Anterior cingulate cortex (tissue), 58 donors: ENCODE measurements at regions not wholly inside any gene's neighbourhood (a gene's known extent, or its start where the extent isn't known, plus 50 kb on each side); places are given as distances from the start of the nearest gene placed in this dataset.
"Not testable (repeated sequence)": the region's sequence is repeated elsewhere in the genome, so short reads cannot be mapped to it uniquely, and the experiment has no call there.

ENCODE experiments used
- DNase-seq, 58 donors: peaks; one replicate each; lab custom pipeline; 2025; lab: John Stamatoyannopoulos, UW

DNA sequence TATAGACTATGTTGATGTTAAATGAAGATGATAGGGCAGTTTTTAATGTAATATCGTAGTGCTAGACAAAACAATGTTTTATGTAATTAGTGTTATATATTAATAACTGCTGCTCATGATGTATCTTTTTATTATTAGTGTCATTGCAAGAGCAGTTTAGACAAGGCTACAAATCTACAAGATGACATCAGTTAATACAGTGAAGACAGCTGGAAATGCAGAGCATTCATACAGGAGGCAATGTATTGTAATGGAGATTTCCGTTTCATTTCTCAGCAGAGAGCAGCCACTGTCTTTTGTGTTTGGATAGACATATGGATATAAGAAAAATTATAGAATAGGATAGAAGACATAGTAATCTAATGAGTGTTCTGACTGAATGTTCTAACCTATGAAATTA is 178.0 kb downstream of the FOXG1 start:
- DNase-seq = no peak

DNA sequence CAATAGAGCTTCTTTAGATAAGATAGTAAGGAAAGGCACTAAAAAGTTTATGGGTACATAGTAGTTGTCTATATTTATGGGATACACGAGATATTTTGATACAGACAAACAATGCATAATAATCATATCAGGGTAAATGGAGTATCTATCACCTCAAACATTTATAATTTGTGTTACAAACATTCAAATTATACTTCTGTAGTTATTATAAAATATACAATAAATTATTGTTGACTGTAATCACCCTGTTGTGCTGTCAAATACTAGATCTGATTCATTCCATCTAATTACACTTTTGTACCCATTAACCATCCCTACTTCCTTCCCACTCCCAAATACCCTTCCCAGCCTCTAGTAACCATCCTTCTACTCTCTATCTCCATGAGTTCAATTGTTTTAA is 179.7 kb downstream of the FOXG1 start:
- no peak for DNase-seq

DNA sequence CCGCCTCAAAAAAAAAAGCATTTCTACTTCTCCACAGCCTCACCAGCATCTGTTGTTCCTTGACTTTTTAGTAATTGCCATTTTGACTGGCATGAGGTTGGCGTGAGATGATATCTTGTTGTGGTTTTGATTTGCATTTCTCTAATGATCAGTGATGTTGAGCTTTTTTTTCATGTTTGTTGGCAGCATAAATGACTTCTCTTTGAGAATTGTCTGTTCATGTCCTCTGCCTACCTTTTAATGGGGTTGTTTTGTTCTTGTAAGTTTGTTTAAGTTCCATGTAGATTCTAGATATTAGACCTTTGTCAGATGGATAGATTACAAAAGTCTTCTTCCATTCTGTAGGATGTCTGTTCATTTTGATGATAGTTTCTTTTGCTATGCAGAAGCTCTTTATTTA is 182.9 kb downstream of the FOXG1 start:
- DNase-seq = no peak

DNA sequence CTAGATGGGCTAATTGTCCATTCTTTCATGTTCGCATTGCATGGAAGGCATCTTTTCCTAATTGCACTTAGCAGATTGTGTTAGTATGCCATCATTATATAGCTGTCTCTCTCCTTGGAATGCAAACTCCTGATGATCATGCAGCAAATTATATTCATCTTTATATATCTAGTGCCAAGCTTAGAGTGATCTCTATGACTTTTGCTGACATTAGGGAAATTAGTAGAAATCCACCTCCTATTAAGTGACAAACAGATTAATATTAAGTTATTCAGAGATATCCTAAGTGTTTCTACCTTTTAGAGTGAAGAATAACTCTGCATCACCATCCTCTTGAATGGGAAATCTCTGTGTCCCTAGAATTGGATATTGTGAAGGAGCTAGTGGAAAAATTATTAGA is 185.6 kb downstream of the FOXG1 start:
- no peak for DNase-seq

DNA sequence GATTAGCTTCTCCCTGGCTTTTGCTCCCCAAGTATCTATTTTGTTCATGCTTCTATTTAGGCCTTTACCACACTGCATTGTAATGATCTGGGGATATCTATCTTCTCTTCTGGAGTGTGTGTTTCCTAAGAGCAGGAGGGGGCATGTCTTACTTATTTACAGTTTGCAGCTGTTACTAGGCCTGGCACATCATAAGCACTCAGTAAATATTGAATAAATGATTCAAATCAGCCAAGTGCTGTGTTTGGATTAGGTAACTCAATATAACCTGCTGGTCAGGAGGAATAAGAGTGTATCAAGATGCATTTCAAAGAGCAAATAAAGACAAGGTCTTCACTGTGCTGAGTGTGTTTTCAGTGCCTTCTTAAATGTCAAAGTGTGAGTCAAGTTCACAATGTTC is 186.1 kb downstream of the FOXG1 start:
- no peak for DNase-seq

DNA sequence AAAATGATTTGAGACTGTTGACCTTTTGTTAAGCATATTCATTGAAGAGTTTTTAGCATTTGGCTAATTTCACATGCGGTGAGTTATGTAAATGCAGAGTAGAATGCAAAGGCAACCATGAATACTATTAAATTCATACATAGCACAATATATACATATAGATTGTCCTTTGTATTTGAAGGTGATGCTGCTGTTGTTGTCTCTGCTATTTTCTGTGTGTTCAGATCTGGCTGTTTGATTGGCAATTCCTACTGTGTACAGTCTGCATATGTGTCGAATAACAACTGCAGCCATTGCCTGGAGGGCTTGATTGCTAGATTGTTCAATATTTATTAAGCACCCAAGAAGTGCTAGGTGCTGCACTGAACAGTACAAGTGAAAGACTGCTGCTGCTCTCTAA is 187.4 kb downstream of the FOXG1 start:
- DNase-seq = no peak

DNA sequence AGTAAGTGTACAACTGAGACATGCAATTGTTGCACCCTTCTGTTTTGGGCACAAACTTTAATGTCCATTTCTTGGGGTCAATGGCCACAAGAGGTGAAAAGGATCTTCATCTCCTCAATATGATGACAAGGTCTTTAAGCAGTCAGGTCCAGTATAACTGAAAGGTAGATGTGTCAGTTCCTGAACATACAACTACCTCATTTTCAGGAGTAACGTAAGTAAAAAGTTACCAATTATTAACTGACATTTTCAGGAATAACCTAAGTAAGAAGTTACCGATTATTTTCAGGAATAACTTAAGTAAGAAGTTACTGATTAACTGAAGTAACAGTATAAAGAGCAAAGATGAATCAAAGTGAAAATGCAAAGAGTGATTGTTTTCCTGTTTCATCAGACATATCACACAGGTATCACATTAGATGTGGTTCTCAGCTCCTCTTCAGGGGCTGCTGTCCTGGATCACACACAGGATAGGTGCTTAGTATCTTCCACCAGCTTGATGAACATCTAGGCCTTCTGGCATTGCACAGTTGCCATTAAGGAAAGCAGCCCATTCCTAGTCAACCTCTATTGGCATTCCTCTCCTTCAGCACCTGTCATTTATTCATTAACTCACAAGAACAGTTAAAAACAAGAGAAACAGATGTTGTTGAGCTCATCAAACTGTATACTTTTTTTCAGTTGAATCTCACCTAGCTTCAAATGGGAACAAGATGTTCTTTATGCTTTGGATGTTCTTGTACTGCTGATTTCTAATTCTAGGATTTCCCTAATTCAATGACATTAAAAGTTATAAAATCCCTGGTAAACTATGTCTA is 200.0 kb downstream of the FOXG1 start:
- DNase-seq = no peak

DNA sequence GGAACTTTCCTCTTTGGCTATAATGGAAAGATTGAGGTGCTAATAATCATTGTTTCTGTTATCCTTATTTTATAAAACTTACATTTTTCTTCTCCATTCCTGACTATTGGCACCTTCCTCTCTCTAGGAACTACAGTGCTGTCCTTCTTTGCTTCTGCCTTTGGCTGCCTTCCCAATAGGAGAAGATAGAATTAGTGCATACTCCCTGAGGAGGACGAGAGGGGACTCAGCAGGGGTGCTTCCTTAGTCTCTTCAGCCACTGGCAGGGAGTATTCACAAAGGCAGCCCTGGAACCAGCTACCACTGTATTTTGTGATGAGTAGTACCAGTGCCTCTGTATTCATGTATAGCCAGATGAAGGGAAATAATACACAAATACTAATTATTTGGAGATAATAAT is 208.5 kb downstream of the FOXG1 start:
- no peak for DNase-seq

DNA sequence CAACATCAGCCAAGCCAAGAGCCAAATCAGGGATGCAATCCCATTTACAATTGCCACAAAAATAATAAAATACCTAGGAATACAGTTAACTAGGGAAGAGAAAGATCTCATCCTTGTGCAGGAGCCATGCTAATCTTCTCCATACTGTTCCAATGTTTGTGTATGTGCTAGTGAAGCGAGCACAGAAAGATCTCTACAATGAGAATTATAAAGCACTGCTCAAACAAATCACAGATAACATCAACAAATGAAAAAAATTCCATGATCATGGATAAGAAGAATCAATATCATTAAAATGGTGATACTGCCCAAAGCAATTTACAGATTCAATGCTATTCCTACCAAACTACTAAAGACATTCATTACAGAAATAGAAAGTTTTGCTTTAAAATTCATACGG is 215.6 kb downstream of the FOXG1 start:
- DNase-seq = no peak

DNA sequence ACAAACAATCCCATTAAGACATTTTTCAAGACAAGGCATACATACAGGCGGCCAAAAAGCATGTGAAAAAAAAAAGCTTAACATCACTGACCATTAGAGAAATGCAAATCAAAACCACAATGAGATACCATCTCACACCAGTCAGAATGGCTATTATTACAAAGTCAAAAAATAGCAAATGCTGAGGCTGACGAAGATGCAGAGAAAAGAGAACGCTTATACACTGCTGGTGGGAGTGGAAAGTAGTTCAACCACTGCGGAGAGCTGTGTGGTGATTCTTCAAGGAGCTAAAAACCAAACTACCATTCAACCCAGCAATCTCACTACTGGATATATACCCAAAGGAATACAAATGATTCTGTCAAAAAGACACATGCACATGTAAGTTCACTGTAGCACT is 216.7 kb downstream of the FOXG1 start:
- DNase-seq = no peak

DNA sequence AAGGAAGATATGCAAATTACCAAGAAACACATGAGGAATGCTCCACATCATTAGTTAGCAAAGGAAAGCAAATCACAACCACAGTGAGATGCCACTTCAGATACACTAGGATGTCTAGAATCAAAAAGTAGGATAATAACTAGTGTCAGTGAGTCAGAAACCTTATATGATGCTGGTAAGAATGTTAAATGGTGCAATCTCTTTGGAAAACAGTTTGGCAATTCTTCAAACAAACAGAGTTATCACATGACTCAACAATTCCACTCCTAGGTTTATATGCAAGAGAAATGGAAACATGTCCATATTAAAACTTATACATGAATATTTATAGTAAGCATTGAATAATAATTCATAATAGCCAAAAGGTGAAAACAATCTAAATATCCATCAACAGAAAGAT is 220.9 kb downstream of the FOXG1 start:
- DNase-seq = no peak

DNA sequence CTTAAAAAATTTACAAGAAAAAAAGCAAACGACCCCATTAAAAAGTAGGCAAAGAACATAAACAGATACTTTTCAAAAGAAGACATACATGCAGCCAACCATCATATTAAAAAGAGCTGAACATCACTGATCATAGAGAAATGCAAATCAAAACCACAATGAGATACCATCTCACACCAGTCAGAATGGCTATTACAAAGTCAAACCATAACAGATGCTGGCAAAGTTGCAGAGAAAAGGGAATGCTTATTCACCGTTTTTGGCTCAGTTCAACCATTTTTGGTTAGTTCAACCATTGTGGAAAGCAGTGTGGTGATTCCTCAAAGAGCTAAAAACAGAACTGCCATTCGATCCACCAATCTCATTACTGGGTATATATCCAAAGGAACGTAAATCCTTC is 230.6 kb downstream of the FOXG1 start:
- not testable (repeated sequence) for DNase-seq

DNA sequence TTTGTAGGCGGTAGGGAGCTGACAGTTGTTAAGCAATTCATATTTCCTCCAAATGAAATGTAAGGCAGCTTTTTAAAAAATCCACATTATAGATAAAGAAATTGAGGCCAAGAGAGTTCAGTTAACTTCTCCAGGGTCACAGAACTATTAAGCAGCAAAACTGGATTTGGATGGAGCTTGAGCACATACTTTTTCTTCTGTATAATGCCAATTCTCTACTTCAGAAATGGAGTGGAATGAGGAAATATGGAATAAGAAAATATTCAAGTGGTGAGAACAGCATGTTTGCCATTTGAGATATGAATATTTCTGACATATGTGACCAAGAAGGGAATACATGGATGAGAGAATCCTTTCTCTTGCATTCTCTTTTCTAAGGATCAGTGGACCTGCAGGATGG is 233.1 kb downstream of the FOXG1 start:
- no peak for DNase-seq

DNA sequence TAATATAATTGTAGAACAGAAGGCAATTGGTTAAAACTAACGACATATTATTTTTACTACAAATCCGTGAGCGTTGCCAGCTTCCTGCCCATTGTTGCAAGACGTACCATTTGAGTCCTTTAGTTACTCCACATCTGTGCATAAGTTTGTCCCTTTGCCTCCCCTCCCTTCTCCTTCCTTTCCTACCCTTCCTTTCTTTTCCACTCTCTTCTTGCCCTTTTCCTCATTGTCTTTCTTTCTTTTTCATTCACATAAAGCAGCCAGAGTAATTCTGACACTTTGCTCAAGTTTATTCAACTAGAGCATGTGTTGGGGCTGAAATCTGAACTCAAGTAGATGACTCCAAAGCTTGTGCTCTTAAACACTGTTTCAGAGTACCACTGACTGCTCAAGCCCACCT is 239.1 kb downstream of the FOXG1 start:
- no peak for DNase-seq

DNA sequence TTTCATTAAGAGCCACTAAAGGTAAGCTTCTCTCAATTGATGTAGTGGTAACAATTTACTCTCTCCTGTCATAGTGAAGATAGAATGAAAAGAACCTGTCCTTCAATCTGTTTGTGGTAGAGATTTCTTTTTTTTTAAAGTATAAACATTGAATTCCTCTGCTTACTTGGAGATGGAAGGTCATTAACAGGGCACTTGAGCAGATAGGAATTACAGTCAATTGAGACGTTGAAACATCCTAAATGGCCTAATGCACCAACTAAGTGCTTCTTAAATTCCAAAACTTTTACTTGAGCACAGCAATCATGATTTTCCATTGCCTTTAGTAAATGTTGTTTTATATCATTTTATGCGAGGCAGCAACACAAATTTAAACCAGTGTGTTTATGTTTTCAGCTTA is 241.4 kb downstream of the FOXG1 start:
- no peak for DNase-seq

DNA sequence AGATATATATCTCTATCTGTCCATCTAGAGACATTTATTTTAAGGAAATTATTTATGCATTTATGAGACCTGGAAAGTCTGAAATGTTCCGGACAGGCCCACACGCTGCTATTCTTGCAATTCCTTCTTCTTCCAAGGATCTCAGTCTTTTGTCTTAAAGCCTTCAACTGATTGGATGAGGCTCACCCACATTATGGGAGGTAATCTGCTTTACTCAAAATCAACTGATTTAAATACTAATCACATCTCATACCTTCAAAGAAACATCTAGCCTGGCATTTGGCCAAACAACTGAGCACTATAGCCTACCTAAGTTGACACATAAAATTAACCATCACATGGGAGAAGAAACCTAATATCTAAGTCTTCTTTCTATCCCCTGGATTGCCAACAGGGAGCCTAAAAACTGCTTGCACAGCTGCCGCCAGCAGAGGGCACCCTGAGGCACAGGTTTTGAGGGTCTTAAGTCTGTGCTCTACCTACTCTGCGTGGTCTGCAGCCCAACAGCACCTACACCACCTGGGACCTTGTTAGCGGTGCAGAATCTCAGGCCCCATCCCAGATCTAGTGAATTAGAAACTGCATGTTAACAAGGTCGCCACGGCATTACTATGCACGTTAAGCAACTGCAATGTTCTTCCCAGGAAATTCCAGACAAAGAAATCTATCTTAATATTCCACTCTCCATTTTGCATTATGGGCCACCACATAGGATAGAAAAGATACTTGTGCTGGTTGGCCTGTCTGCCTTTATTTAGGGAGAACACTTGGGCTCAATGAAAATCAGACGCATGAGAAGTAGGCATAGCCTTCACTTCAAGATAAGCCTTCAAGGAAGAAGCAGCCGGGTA is 249.7 kb downstream of the FOXG1 start:
- peak in 3 of 58 donors; percentile 1 to 8 (median 3) for DNase-seq

DNA sequence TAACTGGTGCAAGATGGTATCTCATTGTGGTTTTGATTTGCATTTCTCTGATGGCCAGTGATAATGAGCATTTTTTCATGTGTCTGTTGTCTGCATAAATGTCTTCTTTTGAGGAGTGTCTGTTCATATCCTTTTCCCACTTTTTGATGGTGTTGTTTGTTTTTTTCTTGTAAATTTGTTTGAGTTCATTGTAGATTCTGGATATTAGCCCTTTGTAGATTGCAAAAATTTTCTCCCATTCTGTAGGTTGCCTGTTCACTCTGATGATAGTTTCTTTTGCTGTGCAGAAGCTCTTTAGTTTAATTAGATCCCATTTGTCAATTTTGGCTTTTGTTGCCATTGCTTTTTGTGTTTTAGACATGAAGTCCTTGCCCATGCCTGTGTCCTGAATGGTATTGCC is 256.9 kb downstream of the FOXG1 start:
- not testable (repeated sequence) for DNase-seq

DNA sequence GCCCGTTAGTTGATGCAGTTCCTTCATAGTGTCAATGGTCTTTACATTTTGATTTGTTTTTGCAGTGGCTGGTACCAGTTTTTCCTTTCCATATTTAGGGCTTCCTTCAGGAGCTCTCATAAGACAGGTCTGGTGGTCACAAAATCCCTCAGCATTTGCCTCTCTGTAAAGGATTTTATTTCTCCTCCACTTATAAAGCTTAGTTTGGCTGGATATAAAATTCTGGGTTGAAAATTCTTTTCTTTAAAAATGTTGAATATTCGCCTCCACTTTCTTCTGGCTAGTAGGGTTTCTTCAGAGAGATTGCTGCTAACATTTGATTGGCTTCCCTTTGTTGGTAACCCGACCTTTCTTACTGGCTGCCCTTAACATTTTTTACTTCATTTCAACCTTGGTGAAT is 260.9 kb downstream of the FOXG1 start:
- DNase-seq = not testable (repeated sequence)

DNA sequence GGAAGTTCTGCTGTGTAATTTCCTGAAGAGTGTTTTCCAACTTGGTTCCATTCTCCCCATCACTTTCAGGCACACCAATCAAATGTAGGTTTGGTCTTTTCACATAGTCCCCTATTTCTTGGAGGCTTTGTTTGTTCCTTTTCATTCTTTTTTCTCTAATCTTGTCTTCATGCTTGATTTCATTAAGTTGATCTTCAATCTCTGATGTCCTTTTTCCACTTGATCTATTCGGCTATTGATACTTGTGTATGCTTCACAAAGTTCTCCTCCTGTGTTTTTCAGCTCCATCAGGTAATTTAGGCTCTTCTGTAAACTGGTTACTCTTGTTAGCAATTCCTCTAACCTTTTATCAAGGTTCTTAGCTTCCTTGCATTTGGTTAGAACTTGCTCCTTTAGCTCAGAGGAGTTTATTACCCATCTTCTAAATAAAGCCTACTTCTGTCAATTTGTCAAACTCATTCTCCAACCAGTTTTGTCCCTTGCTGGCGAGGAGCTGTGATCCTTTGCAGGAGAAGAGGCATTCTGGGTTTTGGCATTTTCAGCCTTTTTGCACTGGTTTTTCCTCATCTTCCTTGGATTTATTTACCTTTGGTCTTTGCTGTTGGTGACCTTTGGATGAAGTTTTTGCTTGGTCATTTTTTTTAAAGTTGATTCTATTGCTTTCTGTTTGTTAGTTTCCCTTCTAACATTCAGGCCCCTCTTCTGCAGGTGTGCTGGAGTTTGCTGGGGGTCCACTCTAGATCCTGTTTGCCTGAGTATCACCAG is 261.5 kb downstream of the FOXG1 start:
- DNase-seq = not testable (repeated sequence)

DNA sequence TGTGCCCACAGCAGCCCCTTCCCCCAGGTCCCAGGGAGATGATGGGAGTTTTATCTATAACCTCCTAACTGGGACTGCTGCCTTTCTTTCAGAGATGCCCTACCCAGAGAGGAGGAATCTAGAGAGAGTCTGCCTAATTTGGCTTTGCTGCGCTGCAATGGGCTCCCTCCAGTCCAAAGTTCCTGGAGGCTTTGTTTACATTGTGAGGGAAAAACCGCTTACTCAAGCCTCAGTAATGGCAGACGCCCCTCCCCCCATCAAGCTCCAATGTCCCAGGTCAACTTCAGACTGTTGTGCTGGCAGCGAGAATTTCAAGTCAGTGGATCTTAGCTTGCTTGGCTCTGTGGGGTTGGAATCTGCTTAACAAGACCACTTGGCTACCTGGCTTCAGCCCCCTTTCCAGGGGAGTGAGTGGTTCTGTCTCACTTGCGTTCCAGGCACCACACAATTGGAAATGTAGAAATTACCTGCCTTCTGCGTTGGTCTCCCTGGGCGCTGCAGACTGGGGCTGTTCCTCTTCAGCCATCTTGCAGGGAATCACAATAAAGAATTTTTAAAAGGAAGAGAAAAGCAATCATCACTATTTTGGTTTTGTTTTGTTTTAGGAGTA is 262.5 kb downstream of the FOXG1 start:
- DNase-seq = no peak

DNA sequence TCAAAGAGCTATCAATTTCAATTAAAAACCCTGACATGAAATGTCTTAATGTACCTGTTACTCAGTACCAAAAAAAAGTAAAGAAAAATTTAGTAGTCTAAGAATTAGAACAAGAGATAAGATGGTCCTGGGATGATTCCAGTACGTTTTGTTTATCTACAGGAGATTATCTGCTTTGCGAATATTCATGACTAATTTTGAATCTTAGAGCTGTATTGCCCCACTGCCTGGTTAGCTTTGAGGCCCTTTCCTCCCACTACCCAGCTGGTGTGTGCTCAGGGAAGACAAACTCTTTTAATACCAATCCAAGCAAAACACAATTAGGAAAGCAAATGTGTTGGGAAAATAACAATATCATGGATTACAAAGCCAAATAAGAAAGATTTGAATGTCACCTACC is 263.5 kb downstream of the FOXG1 start:
- no peak for DNase-seq
